Inflammatory macrophage treated with lipopolysaccharide for 1 hour (primary cell): ENCODE measurements at regions not wholly inside any gene's neighbourhood (a gene's known extent, or its start where the extent isn't known, plus 50 kb on each side); places are given as distances from the start of the nearest gene placed in this dataset.

Experiments
- DNase-seq, 2 donors: peaks; one replicate each; pipeline ENCODE4 v3.0.0-alpha.2; 2020 to 2022

DNA sequence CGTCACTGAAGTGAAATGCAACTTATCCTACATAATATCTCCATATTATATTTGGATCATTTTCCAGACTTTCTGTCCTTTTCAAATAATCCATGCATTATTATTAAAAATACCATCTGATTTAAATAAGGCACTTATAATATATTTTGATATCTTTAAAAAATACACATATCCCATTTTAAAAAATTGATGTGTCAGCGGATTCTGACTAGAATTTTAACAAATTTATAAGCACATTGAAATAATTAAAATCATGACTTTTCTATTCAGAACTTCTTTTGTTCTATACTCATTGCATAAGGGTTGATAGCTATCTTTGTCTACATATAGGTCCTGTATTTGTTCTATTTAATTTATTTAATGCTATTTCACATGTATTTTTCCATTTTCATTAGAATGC, 199.0 kb upstream of the DSEL start:
- no peak for DNase-seq

GRCh38 chr18:67710639-67711038, 194.1 kb upstream of the DSEL start:
- DNase-seq = no peak

DNA sequence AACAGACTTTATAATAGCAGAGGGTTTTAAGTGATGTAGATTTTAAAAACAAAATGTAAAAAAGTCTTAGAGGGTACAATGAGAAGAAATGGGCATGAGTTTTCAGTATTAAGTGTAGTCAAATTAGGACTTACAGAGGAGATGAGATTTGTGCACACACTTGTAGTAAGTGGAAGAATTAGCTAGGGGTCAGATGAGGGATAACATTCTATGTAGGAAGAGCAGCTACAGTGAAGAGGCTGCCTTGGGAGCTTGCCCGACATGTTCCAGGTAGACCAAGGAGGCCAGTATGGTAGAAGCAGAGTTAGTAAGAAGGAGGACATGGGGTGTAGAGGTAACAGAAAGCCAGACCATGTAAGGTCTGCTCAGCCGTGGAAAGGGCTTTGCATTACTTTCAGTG, 189.2 kb upstream of the DSEL start:
- no peak for DNase-seq

- DNase-seq = no peak
Observed at GRCh38 chr18:67695684-67696083, 179.2 kb upstream of the DSEL start.

DNA sequence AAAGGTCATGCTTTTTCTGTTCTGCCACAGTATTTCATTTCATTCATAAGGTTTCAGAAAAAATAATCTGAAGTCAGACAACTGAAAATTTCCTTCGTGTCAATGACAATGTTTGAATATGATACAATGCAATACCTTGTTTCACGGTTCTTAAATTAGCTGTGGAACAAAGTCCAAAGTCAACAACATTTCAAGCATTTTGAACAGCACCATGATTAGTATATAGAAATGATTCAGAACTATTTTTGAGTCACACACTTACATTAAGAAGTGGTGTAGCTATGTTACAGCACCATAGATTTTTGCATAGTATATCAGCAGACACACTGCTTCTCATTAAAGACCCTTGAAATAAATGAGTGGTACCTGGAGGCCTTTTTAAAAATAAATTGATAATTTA, 178.3 kb upstream of the DSEL start:
- no peak for DNase-seq

GRCh38 chr18:67692811-67693210, 176.3 kb upstream of the DSEL start:
- no peak for DNase-seq

GRCh38 chr18:67682516-67682915, 166.0 kb upstream of the DSEL start:
- DNase-seq = no peak

GRCh38 chr18:67677489-67677888, 161.0 kb upstream of the DSEL start:
- DNase-seq = no peak

GRCh38 chr18:67672716-67673115, 156.2 kb upstream of the DSEL start:
- no peak for DNase-seq

DNA sequence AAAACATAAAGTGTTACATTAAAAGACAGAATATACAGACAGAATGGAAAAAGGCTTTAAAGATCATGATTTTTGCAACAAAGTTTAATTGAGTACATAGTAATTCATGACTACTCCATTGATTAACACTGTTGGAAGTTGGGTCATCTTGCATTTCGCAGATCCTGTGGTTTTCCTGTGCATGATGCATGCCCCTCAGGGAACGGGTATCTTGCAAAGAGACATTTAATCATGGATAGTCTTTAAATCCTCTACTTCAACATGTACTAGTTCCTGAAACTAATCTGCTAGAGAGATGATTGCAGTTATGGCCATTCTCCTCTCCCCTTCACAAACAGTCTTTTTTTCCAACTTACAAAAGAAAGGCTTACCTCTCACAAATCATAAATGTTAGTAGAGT, 155.6 kb upstream of the DSEL start:
- no peak for DNase-seq

- no peak for DNase-seq
Observed at GRCh38 chr18:67670024-67670543, 153.6 kb upstream of the DSEL start.

DNA sequence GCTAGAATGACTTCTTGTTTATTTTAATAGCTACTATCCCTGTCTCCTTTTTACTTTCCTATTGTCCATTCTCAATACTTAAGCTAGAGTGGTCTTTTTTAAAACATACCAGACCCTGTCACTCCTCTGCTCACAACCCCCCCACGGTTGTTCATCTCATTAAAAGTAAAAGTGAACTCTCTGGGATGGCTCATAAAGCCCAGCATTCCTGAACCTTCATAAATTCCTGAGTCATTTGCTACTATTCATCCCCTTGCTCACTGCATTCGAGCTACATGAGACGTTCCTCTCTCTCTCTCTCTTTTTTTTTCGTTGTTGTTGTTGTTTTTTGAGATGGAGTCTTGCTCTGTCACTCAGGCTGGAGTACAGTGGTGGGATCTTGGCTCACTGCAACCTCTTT, 148.7 kb upstream of the DSEL start:
- DNase-seq = no peak

DNA sequence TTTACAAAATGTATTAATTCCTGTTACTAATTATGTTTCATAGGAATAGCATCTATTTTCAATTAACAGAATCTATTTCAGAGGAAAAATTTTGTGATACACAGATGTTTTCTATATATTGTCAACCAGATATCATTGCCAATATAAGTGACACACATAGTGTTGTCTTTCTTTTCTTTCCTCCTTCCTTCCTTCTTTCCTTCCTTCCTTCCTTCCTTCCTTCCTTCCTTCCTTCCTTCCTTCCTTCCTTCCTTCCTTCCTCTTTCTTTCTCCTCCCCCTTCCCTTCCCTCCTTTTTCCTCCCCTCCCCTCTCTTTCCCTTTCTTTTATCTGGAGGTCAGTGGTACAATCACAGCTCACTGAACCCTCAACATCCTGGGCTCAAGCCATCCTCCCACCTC, 146.5 kb upstream of the DSEL start:
- no peak for DNase-seq

- DNase-seq = no peak
Observed at GRCh38 chr18:67661555-67661954, 145.0 kb upstream of the DSEL start.

DNA sequence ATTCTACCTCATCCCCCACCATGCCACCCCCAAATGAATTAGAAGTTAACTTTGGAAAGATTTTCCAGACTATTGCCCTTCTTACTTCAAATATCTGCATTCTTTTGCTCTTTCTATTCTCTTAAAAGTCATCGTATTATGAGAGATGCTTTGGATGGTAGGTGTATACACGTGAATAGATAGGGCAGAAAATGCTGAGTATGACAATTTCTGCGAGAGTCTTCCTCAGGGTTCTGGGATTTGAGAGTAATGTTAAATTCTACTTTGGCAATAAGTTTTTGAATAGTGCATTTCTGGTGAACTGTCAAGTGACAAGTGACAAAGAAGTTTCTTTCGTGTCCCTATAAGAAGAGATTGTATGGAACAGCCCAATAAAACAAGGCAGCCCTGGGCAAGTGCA, 137.6 kb upstream of the DSEL start:
- no peak for DNase-seq

GRCh38 chr18:67652288-67652687, 135.8 kb upstream of the DSEL start:
- DNase-seq = no peak

DNA sequence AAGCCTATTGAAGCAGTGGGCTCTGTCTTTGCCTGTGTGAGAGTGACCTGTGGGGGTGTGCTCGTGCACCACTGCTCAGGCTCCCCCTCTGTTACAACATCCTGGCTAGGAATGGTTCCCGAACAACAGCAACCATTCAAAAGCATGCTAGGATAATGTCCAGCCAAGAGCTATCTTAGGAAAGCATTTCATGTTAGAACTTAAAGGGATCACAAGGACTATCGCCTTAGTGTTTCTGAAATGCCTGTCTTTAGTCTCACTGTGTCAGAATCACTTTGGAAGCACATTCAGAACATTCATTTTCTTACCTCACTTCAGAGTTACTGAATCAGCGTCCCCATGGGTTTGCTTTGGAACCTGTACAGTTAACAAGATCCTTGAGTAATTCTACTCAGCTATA, 134.9 kb upstream of the DSEL start:
- no peak for DNase-seq

DNA sequence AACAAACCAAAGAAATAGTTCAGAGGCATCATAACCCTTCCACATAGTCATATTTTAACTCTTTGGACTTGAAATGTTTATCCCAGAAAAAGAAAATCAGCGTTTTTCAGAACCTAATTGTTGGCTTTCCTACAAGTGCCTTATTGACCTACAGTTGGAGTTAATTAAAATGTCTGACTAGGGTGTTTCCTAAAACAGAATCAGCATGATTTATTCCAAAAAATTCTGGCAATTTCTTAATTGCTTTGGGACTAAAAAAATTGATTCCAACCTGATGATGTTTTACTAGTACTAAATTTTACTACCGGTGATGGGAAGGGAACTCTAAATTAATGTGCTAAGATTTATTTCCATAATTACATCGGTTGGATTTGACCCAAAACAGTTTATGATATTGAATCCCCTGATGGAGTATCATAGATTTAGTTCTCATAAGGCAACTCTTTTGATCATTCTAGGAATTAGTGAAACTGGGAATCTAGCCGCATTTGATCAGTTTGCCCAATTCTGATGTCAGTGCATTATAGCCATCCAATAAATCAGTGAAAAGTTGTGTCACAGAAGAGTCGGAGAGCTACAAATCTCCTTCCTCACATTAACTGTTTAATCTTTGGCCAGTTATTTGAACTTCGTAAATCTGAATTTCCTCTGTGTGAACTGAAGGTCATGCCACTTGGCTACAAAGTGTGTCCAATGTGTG, 134.3 kb upstream of the DSEL start:
- DNase-seq = no peak

DNA sequence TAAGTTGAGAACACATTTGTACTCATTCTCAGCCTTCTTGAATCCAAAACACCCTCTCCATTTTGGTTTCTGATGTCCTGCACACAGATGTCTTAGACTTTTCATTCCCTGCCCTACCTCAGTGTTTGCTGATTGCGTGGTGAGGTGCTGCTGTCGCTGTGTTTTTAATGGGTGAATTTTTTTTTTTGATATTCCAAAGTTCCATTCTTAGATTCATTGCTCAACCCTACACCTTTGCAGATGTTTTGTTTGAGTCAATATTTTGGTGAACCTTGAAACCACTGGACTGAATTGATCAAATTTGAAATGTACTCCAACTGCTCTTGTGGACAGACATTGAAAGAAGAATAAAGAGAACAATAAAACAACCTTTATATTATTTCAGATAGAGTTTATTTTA, 130.4 kb upstream of the DSEL start:
- no peak for DNase-seq

- DNase-seq = no peak
Observed at GRCh38 chr18:67644226-67644625, 127.7 kb upstream of the DSEL start.

DNA sequence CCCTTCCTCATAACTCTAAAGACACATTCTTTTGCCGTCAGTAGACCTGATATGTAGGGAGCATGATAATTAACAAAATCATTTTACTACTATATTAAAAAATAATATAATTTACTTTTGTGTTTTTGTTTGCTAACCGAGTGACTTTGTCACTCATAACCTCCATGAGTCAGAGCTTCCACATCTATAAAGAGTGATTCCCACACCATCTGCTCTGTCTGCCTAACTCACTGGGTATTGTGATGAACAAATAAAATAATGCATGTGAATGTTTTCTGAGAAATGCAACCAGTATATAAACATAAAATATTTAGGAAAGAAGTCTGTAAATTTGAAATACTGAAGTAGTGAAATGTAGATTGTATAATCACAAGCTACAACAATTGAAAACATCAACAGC, 123.4 kb upstream of the DSEL start:
- no peak for DNase-seq

DNA sequence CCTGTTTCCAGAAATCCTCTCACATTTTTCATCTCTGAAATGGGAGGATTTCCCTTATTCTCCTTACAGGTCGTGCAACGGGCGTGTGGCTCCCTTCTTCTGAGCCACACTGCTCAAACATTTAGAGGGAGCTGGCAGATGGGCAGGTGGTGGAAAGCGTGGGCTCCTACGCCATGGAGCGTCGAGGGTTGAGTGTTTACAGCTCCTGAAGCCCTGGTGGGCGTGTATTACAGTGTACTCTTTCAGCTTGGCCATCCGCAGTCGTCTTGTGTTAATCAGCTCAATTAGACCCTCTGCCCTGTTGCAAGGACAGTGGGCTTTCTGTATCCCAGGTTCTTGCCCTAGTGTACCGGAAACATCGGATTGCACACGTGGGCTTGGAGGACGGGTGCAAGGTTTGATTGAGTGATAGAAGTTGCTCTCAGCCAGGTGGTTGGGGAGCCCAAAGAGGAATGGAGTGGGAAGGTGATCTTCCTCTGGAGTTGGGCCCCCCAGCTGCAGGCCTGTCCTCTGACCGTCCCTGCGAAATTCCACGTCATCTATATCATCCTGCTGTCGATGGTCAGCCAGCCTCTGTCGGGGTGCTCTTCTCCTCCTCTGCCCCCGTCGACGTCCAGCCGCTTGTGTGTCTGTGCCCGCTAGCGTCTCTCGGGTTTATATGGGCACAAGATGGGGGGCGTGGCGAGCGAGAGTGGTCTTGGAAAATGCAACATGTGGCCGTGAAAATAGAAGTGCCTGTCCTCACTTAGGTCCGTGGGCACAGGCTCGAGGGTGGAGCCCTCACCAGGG, 120.3 kb upstream of the DSEL start:
- no peak for DNase-seq

DNA sequence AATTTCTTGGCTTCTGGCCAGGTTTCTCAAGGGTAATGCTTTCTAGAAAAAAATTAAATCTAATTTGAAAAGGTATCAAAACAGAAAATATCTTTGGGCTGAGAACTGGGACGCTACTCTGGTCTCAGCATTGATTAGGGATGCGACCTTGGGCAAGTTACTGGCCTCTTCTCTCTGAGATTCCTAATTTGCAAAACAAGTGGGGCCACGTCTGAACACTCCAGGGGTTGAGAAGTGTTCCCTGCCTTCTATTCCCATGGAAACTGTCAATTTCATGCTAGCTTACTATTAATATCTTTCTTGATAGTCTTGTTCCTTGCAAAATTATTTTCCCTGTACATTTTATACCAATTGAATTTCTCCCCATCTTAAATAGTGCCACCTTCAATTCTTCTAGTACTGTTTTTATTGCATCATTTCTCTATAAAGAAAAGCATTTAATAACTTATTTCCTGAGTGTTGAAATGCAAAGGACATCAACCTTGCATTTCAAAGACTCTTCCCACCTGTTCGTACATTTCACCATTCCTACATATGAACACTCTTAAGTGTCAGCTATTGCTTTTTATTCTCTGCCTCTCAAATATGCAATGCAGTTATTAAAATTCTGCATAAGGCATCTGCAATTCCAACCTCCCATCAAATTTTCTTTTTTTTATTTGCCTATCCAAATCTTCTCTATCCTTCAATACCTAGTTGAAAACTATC, 118.3 kb upstream of the DSEL start:
- DNase-seq = no peak

- no peak for DNase-seq
Observed at GRCh38 chr18:67633939-67634338, 117.4 kb upstream of the DSEL start.
